WTC11 (cell line): ENCODE measurements at regions not wholly inside any gene's neighbourhood (a gene's known extent, or its start where the extent isn't known, plus 50 kb on each side); places are given as distances from the start of the nearest gene placed in this dataset.

Experiments used
- ATAC-seq: fragments of 200-7000 bp; cut with Tn5 transposase; 2 replicates; pipeline ENCODE4 v1.10.0; 2021; ENCODE audit warnings: mild to moderate bottlenecking, moderate library complexity
- CTCF ChIA-PET: fragments of 300-600 bp; sonication (Branson Sonifier 250); formaldehyde crosslinking; loops from one replicate; lab custom pipeline; 2021; ENCODE audit warnings: antibody characterized with exemption; lab: Charles Lee
- POLR2A ChIA-PET: fragments of 350-600 bp; sonication (Branson Sonifier 250); formaldehyde crosslinking; loops from one replicate; lab custom pipeline; 2021; ENCODE audit warnings: antibody characterized with exemption; lab: Charles Lee
- DNase-seq: peaks from one replicate; pipeline ENCODE4 v3.0.0; 2021; ENCODE audit warnings: low spot score
- H3K27ac Mint-ChIP-seq: 2 replicates; pipeline ENCODE4 v1.8.0; 2021; ENCODE audit warnings: mixed read lengths
- H3K27me3 Mint-ChIP-seq: 2 replicates; pipeline ENCODE4 v1.8.0; 2021; ENCODE audit warnings: low read depth, mild to moderate bottlenecking, moderate library complexity, mixed read lengths
- H3K36me3 Mint-ChIP-seq: 2 replicates; pipeline ENCODE4 v1.8.0; 2021; ENCODE audit warnings: mixed read lengths
- H3K4me1 Mint-ChIP-seq: 2 replicates; pipeline ENCODE4 v1.8.0; 2022; ENCODE audit warnings: mixed read lengths
- H3K4me3 Mint-ChIP-seq: 2 replicates; pipeline ENCODE4 v1.8.0; 2021; ENCODE audit warnings: mild to moderate bottlenecking, moderate library complexity, mixed read lengths
- H3K9me3 Mint-ChIP-seq: 2 replicates; pipeline ENCODE4 v1.8.0; 2021; ENCODE audit warnings: mixed read lengths
- ATF1 ChIP-seq: sonication (generic); formaldehyde crosslinking; IDR thresholded peaks from 2 replicates; pipeline ENCODE4 v1.8.1; 2023; ENCODE audit warnings: mild to moderate bottlenecking, moderate library complexity, missing genetic modification reagents
- ETV6 ChIP-seq: sonication (generic); formaldehyde crosslinking; IDR thresholded peaks from 2 replicates; pipeline ENCODE4 v1.8.1; 2022; ENCODE audit warnings: mild to moderate bottlenecking, missing genetic modification reagents
- FOXJ3 ChIP-seq: sonication (generic); formaldehyde crosslinking; IDR thresholded peaks from 2 replicates; pipeline ENCODE4 v1.9.0; 2021; ENCODE audit warnings: missing genetic modification reagents, mild to moderate bottlenecking, borderline replicate concordance
- FOXK1 ChIP-seq: sonication (generic); formaldehyde crosslinking; IDR thresholded peaks from 2 replicates; pipeline ENCODE4 v1.8.0; 2022; ENCODE audit warnings: mild to moderate bottlenecking, moderate library complexity, missing genetic modification reagents
- HMGA2 ChIP-seq: fragments of 250-450 bp; sonication (Bioruptor Pico); IDR thresholded peaks from 2 replicates; pipeline ENCODE4 v1.4.0; 2021; ENCODE audit warnings: mild to moderate bottlenecking, moderate library complexity
- NFATC4 ChIP-seq: fragments of 250-450 bp; sonication (Bioruptor Pico); IDR thresholded peaks from 2 replicates; pipeline ENCODE4 v1.9.0; 2021; ENCODE audit warnings: mild to moderate bottlenecking
- PRRX2 ChIP-seq: fragments of 250-450 bp; sonication (Bioruptor Pico); IDR thresholded peaks from 2 replicates; pipeline ENCODE4 v1.8.0; 2021; ENCODE audit warnings: mild to moderate bottlenecking
- RORB ChIP-seq: fragments of 250-450 bp; sonication (Bioruptor Pico); IDR thresholded peaks from 2 replicates; pipeline ENCODE4 v1.9.0; 2021; ENCODE audit warnings: mild to moderate bottlenecking
- TCF7 ChIP-seq: sonication (generic); formaldehyde crosslinking; IDR thresholded peaks from 2 replicates; pipeline ENCODE4 v1.8.0; 2022; ENCODE audit warnings: mild to moderate bottlenecking, low read depth, missing genetic modification reagents, moderate library complexity
- ZBTB21 ChIP-seq: sonication (generic); formaldehyde crosslinking; IDR thresholded peaks from 2 replicates; pipeline ENCODE4 v1.8.1; 2023; ENCODE audit warnings: mild to moderate bottlenecking, missing genetic modification reagents, borderline replicate concordance
- ZNF138 ChIP-seq: sonication (generic); formaldehyde crosslinking; conservative IDR thresholded peaks from 2 replicates; pipeline ENCODE4 v1.8.1; 2022; ENCODE audit warnings: mild to moderate bottlenecking, moderate library complexity, missing genetic modification reagents
- ZNF263 ChIP-seq: sonication (generic); formaldehyde crosslinking; IDR thresholded peaks from 2 replicates; pipeline ENCODE4 v1.8.1; 2022; ENCODE audit warnings: low read depth, mild to moderate bottlenecking, moderate library complexity, missing genetic modification reagents
- TF ChIP-seq, protein P1 (sequence below): sonication (generic); formaldehyde crosslinking; IDR thresholded peaks from 2 replicates; pipeline ENCODE4 v1.8.0; 2022; ENCODE audit warnings: missing genetic modification reagents
- TF ChIP-seq, protein P2 (sequence below): sonication (generic); formaldehyde crosslinking; IDR thresholded peaks from 2 replicates; pipeline ENCODE4 v1.8.1; 2023; ENCODE audit warnings: mild to moderate bottlenecking, missing genetic modification reagents, moderate library complexity
- TF ChIP-seq, protein P3 (sequence below): fragments of 250-450 bp; sonication (Bioruptor Pico); IDR thresholded peaks from 2 replicates; pipeline ENCODE4 v2.1.2; 2022; ENCODE audit warnings: mild to moderate bottlenecking, moderate library complexity
- TF ChIP-seq, protein P4 (sequence below): fragments of 250-450 bp; sonication (Bioruptor Pico); IDR thresholded peaks from 2 replicates; pipeline ENCODE4 v1.9.0; 2021; ENCODE audit warnings: mild to moderate bottlenecking, borderline replicate concordance

DNA sequence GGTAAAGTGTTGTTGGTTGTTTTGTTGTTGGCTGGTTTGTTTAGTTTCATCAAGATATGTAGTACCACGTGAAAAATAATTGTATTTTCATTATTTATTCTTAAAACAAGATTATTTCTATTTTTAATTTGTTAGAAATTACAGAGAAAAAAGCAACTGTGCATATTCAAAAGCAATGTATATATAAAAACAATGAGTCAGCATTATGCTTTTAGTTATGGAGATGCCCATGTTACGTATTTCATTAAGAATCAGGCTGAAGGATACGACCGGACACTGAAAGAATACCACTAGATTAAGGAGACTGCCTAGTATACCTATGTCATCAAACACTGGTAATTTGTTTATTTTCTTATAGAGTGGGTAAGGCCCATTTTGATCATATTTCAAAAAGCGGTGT, 1188.4 kb upstream of the NXPH2 start:
- Mint-ChIP-seq H3K4me3 (no peak overlapping the region), H3K4me1 (peaks cover 16% of the 10 kb centered on the region)
- CTCF ChIA-PET, result no interaction called here
- TF ChIP-seq ATF1 (CRISPR knock-in tag) (no peak), ZBTB21 (CRISPR knock-in tag) (no peak), ZNF138 (CRISPR knock-in tag) (no peak), FOXJ3 (no peak)
- TF ChIP-seq, protein P1, sequence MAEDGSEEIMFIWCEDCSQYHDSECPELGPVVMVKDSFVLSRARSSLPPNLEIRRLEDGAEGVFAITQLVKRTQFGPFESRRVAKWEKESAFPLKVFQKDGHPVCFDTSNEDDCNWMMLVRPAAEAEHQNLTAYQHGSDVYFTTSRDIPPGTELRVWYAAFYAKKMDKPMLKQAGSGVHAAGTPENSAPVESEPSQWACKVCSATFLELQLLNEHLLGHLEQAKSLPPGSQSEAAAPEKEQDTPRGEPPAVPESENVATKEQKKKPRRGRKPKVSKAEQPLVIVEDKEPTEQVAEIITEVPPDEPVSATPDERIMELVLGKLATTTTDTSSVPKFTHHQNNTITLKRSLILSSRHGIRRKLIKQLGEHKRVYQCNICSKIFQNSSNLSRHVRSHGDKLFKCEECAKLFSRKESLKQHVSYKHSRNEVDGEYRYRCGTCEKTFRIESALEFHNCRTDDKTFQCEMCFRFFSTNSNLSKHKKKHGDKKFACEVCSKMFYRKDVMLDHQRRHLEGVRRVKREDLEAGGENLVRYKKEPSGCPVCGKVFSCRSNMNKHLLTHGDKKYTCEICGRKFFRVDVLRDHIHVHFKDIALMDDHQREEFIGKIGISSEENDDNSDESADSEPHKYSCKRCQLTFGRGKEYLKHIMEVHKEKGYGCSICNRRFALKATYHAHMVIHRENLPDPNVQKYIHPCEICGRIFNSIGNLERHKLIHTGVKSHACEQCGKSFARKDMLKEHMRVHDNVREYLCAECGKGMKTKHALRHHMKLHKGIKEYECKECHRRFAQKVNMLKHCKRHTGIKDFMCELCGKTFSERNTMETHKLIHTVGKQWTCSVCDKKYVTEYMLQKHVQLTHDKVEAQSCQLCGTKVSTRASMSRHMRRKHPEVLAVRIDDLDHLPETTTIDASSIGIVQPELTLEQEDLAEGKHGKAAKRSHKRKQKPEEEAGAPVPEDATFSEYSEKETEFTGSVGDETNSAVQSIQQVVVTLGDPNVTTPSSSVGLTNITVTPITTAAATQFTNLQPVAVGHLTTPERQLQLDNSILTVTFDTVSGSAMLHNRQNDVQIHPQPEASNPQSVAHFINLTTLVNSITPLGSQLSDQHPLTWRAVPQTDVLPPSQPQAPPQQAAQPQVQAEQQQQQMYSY (CRISPR knock-in tag), result no peak
- TF ChIP-seq, protein P2, sequence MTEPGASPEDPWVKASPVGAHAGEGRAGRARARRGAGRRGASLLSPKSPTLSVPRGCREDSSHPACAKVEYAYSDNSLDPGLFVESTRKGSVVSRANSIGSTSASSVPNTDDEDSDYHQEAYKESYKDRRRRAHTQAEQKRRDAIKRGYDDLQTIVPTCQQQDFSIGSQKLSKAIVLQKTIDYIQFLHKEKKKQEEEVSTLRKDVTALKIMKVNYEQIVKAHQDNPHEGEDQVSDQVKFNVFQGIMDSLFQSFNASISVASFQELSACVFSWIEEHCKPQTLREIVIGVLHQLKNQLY (CRISPR knock-in tag), result no peak
- TF ChIP-seq, all 79 proteins: peak for 0
- H3K36me3 Mint-ChIP-seq, result 0 out of 2 replicates have a peak, but pooled peaks cover 3% of the 10 kb centered on the region
- no peak for ATAC-seq
- no peaks in the 10 kb centered on the region for H3K27me3 Mint-ChIP-seq
- H3K9me3 Mint-ChIP-seq, result peaks cover 21% of the 10 kb centered on the region
- no peak for DNase-seq
- no peak overlapping the region for H3K27ac Mint-ChIP-seq
- POLR2A ChIA-PET, result no interaction called here

DNA sequence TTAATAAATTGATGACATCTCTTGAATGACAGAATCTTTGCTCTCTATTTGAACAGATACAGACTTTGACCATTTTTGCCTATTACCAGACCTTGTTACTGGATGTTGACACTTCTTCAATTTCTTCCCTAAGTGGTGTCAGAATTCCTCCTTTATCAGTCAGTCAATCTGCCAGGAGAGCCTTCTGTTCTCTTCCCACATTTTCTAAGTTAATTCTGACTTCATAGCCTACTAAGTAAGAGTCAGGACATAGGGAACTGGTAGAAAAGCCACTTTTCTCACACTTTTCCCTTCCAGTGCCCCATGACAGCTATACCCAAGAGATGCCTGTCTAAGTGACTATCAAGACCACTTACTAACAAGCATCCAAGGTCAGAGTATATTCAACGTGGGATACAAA, 1187.5 kb upstream of the NXPH2 start:
- TF ChIP-seq RORB (CRISPR knock-in tag) (no peak), ETV6 (CRISPR knock-in tag) (no peak), HMGA2 (CRISPR knock-in tag) (no peak), TCF7 (CRISPR knock-in tag) (no peak), PRRX2 (CRISPR knock-in tag) (no peak), ZBTB21 (CRISPR knock-in tag) (no peak), ATF1 (CRISPR knock-in tag) (no peak), NFATC4 (CRISPR knock-in tag) (no peak), FOXK1 (no peak), ZNF263 (no peak)
- TF ChIP-seq, protein P3, sequence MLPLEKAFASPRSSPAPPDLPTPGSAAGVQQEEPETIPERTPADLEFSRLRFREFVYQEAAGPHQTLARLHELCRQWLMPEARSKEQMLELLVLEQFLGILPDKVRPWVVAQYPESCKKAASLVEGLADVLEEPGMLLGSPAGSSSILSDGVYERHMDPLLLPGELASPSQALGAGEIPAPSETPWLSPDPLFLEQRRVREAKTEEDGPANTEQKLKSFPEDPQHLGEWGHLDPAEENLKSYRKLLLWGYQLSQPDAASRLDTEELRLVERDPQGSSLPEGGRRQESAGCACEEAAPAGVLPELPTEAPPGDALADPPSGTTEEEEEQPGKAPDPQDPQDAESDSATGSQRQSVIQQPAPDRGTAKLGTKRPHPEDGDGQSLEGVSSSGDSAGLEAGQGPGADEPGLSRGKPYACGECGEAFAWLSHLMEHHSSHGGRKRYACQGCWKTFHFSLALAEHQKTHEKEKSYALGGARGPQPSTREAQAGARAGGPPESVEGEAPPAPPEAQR (CRISPR knock-in tag), result no peak
- TF ChIP-seq, protein P4, sequence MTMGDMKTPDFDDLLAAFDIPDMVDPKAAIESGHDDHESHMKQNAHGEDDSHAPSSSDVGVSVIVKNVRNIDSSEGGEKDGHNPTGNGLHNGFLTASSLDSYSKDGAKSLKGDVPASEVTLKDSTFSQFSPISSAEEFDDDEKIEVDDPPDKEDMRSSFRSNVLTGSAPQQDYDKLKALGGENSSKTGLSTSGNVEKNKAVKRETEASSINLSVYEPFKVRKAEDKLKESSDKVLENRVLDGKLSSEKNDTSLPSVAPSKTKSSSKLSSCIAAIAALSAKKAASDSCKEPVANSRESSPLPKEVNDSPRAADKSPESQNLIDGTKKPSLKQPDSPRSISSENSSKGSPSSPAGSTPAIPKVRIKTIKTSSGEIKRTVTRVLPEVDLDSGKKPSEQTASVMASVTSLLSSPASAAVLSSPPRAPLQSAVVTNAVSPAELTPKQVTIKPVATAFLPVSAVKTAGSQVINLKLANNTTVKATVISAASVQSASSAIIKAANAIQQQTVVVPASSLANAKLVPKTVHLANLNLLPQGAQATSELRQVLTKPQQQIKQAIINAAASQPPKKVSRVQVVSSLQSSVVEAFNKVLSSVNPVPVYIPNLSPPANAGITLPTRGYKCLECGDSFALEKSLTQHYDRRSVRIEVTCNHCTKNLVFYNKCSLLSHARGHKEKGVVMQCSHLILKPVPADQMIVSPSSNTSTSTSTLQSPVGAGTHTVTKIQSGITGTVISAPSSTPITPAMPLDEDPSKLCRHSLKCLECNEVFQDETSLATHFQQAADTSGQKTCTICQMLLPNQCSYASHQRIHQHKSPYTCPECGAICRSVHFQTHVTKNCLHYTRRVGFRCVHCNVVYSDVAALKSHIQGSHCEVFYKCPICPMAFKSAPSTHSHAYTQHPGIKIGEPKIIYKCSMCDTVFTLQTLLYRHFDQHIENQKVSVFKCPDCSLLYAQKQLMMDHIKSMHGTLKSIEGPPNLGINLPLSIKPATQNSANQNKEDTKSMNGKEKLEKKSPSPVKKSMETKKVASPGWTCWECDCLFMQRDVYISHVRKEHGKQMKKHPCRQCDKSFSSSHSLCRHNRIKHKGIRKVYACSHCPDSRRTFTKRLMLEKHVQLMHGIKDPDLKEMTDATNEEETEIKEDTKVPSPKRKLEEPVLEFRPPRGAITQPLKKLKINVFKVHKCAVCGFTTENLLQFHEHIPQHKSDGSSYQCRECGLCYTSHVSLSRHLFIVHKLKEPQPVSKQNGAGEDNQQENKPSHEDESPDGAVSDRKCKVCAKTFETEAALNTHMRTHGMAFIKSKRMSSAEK, result no peak
- TF ChIP-seq, protein P2 (CRISPR knock-in tag), result no peak
- TF ChIP-seq, all 79 proteins: peak for 0
- Mint-ChIP-seq H3K4me3 (no peak overlapping the region), H3K9me3 (peaks cover 12% of the 10 kb centered on the region), H3K27me3 (no peaks in the 10 kb centered on the region), H3K27ac (no peak overlapping the region), H3K36me3 (no peaks in the 10 kb centered on the region), H3K4me1 (peaks cover 16% of the 10 kb centered on the region)
- DNase-seq (no peak), ATAC-seq (no peak)
- ChIA-PET POLR2A (no interaction called here), CTCF (no interaction called here)
